HepG2 (cell line): ENCODE measurements at regions not wholly inside any gene's neighbourhood (a gene's known extent, or its start where the extent isn't known, plus 50 kb on each side); places are given as distances from the start of the nearest gene placed in this dataset.

Experiments used
- ATAC-seq: fragments of 200-7000 bp; cut with Tn5 transposase; 3 replicates; pipeline ENCODE4 v1.9.1; 2020; ENCODE audit warnings: mild to moderate bottlenecking, moderate library complexity
- BruUV-seq: library from RNA; stranded (reverse); fragments of 400-500 nt; replicated peaks from 2 replicates; lab custom pipeline; 2021; lab: Mats Ljungman, UMichigan
- CTCF ChIA-PET: fragments of 300-600 bp; formaldehyde crosslinking; extraction: SDS; loops from one replicate; lab custom pipeline; 2021; ENCODE audit warnings: low total read pairs, inconsistent platforms, low intra/inter-chr PET ratio; lab: Yijun Ruan, JAX
- POLR2A ChIA-PET: fragments of 350-600 bp; sonication (Branson Sonifier 250); formaldehyde crosslinking; loops from one replicate; lab custom pipeline; 2020; ENCODE audit warnings: antibody characterized with exemption, inconsistent platforms; lab: Yijun Ruan, JAX
- DNase-seq: peaks from one replicate; pipeline ENCODE4 v3.0.0-alpha.2; 2015; ENCODE audit warnings: low spot score
- FAIRE-seq: peaks from 3 replicates; lab custom pipeline; 2011; peaks lifted over from hg19 to GRCh38; lab: Jason Lieb, UNC
- H2AFZ ChIP-seq: one replicate; pipeline ENCODE4 v1.6.1; 2011; ENCODE audit warnings: low read length, inconsistent platforms
- H3K27ac ChIP-seq: fragments of 300-600 bp; 3 replicates; pipeline ENCODE4 v1.8.0; 2011; ENCODE audit warnings: mixed run types, mild to moderate bottlenecking, mixed read lengths, low read length, inconsistent platforms; ENCODE audit not compliant: insufficient read depth; ENCODE audit errors: extremely low read length
- H3K27me3 ChIP-seq, 2 experiments: fragments of 200-600 bp in 1 of 2; 2 replicates in 1 of 2; 3 replicates in 1 of 2; pipeline versions ENCODE4 v1.6.0 to v1.8.0; 2011; ENCODE audit warnings: low read length in 2 of 2, mild to moderate bottlenecking in 2 of 2, moderate library complexity in 2 of 2, inconsistent platforms in 1 of 2; ENCODE audit not compliant: insufficient read depth in 2 of 2, control insufficient read depth in 1 of 2
- H3K36me3 ChIP-seq, 2 experiments: fragments of 200-600 bp in 1 of 2; replicated peaks in 1 of 2; 2 replicates in 1 of 2; 3 replicates in 1 of 2; pipeline versions ENCODE4 v1.5.1 to v1.8.0; 2011; ENCODE audit warnings: low read length in 2 of 2, inconsistent platforms in 1 of 2; ENCODE audit not compliant: insufficient read depth in 2 of 2, control insufficient read depth in 1 of 2
- H3K4me1 ChIP-seq: 2 replicates; pipeline ENCODE4 v1.5.1; 2012; ENCODE audit warnings: low read length, inconsistent platforms; ENCODE audit not compliant: insufficient read depth
- H3K4me2 ChIP-seq: 2 replicates; pipeline ENCODE4 v1.6.0; 2011; ENCODE audit warnings: low read depth, low read length, inconsistent platforms
- H3K4me3 ChIP-seq, 3 experiments: fragments of 200-600 bp in 1 of 3; sonication (generic), shearing (Covaris generic) in 1 of 3; replicated peaks in 1 of 3; 2 replicates each; pipeline ENCODE4 v1.5.1; 2011 to 2016; ENCODE audit warnings: low read length in 3 of 3, inconsistent platforms in 2 of 3, low read depth in 2 of 3, mild to moderate bottlenecking in 2 of 3, control low read depth in 1 of 3, mixed read lengths in 1 of 3; ENCODE audit not compliant: insufficient read depth in 1 of 3
- H3K79me2 ChIP-seq: one replicate; pipeline ENCODE4 v1.6.1; 2011; ENCODE audit warnings: low read length, inconsistent platforms; ENCODE audit not compliant: insufficient read depth
- H3K9ac ChIP-seq: 2 replicates; pipeline ENCODE4 v1.6.0; 2011; ENCODE audit warnings: mild to moderate bottlenecking, low read depth, low read length, inconsistent platforms; ENCODE audit not compliant: insufficient read depth
- H3K9me3 ChIP-seq: 2 replicates; pipeline ENCODE4 v1.5.1; 2012; ENCODE audit warnings: mild to moderate bottlenecking, low read length
- H4K20me1 ChIP-seq: 2 replicates; pipeline ENCODE4 v1.6.0; 2011; ENCODE audit warnings: inconsistent platforms, mild to moderate bottlenecking, low read length, moderate library complexity; ENCODE audit not compliant: insufficient read depth
- CBX5 ChIP-seq: sonication (generic); formaldehyde crosslinking; IDR thresholded peaks from 2 replicates; pipeline ENCODE4 v1.4.0; 2020; ENCODE audit warnings: missing genetic modification reagents, borderline replicate concordance
- HDAC1 ChIP-seq: sonication (generic); formaldehyde crosslinking; IDR thresholded peaks from 2 replicates; pipeline ENCODE4 v1.5.1; 2020; ENCODE audit warnings: mild to moderate bottlenecking, missing genetic modification reagents
- RARG ChIP-seq: sonication (generic); formaldehyde crosslinking; IDR thresholded peaks from 2 replicates; pipeline ENCODE4 v1.4.0; 2020; ENCODE audit warnings: low read depth, mild to moderate bottlenecking, missing genetic modification reagents
- TBL1XR1 ChIP-seq: fragments of 150-350 bp; IDR thresholded peaks from 2 replicates; pipeline ENCODE4 v1.6.1; 2014; ENCODE audit warnings: borderline replicate concordance, low read length; ENCODE audit not compliant: partially characterized antibody
- WGBS: methylation state at CpG from one replicate; pipeline ENCODE4 v1.1.6; 2017; ENCODE audit warnings: low lambda C conversion rate; 5-methylcytosine and 5-hydroxymethylcytosine counted together
- in situ Hi-C: cut with HindIII; loops from 2 replicates; pipeline ENCODE4 v1.10.0; 2017; ENCODE audit warnings: low pct_unique_long_range_greater_than_20kb; ENCODE audit not compliant: extremely low pct_ligation_motif_present
- intact Hi-C: fragments of 100-400 bp; cut with micrococcal nuclease; formaldehyde crosslinking; loops from one replicate; pipeline ENCODE4 v1.10.0; 2022; ENCODE audit not compliant: unreplicated experiment
- TF ChIP-seq, protein P1 (sequence below): IDR thresholded peaks from 2 replicates; pipeline ENCODE4 v1.6.1; 2012; ENCODE audit warnings: inconsistent platforms
- TF ChIP-seq, protein P2 (sequence below): sonication (generic); formaldehyde crosslinking; conservative IDR thresholded peaks from 2 replicates; pipeline ENCODE4 v1.5.0; 2020; ENCODE audit warnings: missing genetic modification reagents
- TF ChIP-seq, protein P3 (sequence below): sonication (generic); formaldehyde crosslinking; conservative IDR thresholded peaks from 2 replicates; pipeline ENCODE4 v1.4.0; 2020; ENCODE audit warnings: missing genetic modification reagents

DNA sequence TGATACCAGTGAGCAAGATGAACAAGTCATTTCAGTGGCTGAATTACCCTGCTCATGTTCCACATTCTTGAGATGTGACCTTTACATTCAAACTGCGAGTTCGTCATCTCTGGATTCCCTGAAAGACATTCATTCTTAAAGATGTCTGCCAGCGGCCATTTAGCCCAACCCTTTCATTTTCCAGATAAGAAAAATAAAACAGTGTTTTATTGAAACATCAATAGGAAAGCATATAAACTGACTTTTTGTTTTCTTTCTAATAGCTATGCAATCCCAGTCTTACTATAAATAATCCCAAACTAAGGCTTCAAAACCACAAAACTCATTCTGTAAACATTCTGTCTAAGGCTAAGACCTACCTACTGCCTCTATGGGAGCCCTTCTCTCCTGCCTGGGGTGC lies 134.0 kb downstream of the SAMD5 start:
- BruUV-seq, result no TSS peak

DNA sequence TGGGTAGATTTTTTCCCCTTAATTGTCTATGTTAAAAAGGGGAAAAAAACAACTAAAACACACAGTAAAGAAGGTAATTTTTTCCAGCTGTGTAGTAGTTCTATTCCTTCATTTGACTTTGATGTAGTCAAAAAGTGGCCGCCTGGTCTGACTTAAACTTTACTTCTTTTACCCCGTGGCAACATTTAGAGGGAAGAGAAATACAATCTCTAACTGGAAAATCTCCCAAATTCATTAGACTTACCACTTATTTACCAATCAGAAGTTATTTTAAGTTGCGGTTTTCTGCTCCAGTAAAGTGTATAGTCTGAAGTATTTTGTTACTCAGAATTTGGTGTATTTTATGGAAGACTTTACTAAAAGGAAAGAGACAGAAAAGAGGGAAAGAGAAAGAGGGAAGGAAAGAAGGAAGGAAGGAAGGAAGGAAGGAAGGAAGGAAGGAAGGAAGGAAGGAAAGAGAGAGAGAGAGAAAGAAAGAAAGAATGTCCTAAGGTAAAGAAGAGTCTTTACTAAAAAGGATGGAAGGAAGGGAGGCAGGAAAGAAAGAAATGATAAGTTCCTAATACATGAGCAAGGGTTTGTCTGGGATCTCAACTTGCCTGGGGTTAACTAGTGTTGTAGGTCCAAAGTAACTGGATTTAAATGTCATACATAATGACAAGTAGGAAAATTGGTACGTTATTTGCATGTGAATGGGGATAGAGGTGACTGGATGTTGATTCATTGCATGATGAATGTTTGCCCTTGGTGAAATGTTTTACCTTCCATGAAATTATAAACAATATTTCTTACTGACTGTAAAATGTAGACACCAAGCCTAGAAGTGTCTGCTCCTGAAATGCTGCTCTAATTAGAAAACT lies 135.1 kb downstream of the SAMD5 start:
- POLR2A ChIA-PET, result no interaction called here

More for the DNA sequence above, 134.0 kb downstream of the SAMD5 start:
- CTCF ChIA-PET, result no interaction called here
- H3K36me3 ChIP-seq, result no peaks in the 10 kb centered on the region
- no peak overlapping the region for H3K4me3 ChIP-seq
- intact Hi-C loops, result no loop called here
- no peaks in the 10 kb centered on the region for H3K9me3 ChIP-seq
- H3K4me1 ChIP-seq, result no peaks in the 10 kb centered on the region
- H2AFZ ChIP-seq, result no peak overlapping the region
- ATAC-seq, result no peak
- H3K4me2 ChIP-seq, result no peak overlapping the region
- no peaks in the 10 kb centered on the region for H4K20me1 ChIP-seq
- no peak for FAIRE-seq
- no peak overlapping the region for H3K27ac ChIP-seq
- DNase-seq, result no peak
- H3K9ac ChIP-seq, result no peak overlapping the region
- in situ Hi-C loops, result no loop called here
- no peaks in the 10 kb centered on the region for H3K79me2 ChIP-seq
- POLR2A ChIA-PET, result no interaction called here
- WGBS, result 6% methylated on average over 3 of the region's 3 CpGs
- peaks cover 0 to 9% of the 10 kb centered on the region in 2 experiments; a peak in 1 of 5 replicates for H3K27me3 ChIP-seq
- TF ChIP-seq, protein P1, sequence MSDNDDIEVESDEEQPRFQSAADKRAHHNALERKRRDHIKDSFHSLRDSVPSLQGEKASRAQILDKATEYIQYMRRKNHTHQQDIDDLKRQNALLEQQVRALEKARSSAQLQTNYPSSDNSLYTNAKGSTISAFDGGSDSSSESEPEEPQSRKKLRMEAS, result no peak
- TF ChIP-seq, protein P2, sequence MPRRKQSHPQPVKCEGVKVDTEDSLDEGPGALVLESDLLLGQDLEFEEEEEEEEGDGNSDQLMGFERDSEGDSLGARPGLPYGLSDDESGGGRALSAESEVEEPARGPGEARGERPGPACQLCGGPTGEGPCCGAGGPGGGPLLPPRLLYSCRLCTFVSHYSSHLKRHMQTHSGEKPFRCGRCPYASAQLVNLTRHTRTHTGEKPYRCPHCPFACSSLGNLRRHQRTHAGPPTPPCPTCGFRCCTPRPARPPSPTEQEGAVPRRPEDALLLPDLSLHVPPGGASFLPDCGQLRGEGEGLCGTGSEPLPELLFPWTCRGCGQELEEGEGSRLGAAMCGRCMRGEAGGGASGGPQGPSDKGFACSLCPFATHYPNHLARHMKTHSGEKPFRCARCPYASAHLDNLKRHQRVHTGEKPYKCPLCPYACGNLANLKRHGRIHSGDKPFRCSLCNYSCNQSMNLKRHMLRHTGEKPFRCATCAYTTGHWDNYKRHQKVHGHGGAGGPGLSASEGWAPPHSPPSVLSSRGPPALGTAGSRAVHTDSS (CRISPR knock-in tag), result no peak
- TF ChIP-seq, all 625 proteins: peak for 0

More for the DNA sequence above, 135.1 kb downstream of the SAMD5 start:
- H3K36me3 ChIP-seq, result no peaks in the 10 kb centered on the region
- DNase-seq (no peak), FAIRE-seq (no peak), ATAC-seq (no peak)
- CTCF ChIA-PET, result no interaction called here
- H3K4me2 ChIP-seq, result no peak overlapping the region
- WGBS, result 6% methylated on average over 4 of the region's 4 CpGs
- H2AFZ ChIP-seq, result no peak overlapping the region
- H3K9me3 ChIP-seq, result no peaks in the 10 kb centered on the region
- H3K27me3 ChIP-seq, result 0 out of 5 replicates have a peak, but pooled peaks cover 0 to 9% of the 10 kb centered on the region in 2 experiments
- no peaks in the 10 kb centered on the region for H4K20me1 ChIP-seq
- no TSS peak for BruUV-seq
- no peaks in the 10 kb centered on the region for H3K4me1 ChIP-seq
- H3K79me2 ChIP-seq, result no peaks in the 10 kb centered on the region
- in situ Hi-C loops (no loop called here), intact Hi-C loops (no loop called here)
- H3K4me3 ChIP-seq, result no peak overlapping the region
- H3K9ac ChIP-seq, result no peak overlapping the region
- no peak overlapping the region for H3K27ac ChIP-seq
- TF ChIP-seq, protein P3, sequence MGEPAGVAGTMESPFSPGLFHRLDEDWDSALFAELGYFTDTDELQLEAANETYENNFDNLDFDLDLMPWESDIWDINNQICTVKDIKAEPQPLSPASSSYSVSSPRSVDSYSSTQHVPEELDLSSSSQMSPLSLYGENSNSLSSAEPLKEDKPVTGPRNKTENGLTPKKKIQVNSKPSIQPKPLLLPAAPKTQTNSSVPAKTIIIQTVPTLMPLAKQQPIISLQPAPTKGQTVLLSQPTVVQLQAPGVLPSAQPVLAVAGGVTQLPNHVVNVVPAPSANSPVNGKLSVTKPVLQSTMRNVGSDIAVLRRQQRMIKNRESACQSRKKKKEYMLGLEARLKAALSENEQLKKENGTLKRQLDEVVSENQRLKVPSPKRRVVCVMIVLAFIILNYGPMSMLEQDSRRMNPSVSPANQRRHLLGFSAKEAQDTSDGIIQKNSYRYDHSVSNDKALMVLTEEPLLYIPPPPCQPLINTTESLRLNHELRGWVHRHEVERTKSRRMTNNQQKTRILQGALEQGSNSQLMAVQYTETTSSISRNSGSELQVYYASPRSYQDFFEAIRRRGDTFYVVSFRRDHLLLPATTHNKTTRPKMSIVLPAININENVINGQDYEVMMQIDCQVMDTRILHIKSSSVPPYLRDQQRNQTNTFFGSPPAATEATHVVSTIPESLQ (CRISPR knock-in tag), result no peak
- TF ChIP-seq TBL1XR1 (no peak), HDAC1 (CRISPR knock-in tag) (no peak), CBX5 (CRISPR knock-in tag) (no peak), RARG (no peak)
- TF ChIP-seq, all 625 proteins: peak for 0
